Neural progenitor cell (in vitro differentiated cells): ENCODE measurements at regions not wholly inside any gene's neighbourhood (a gene's known extent, or its start where the extent isn't known, plus 50 kb on each side); places are given as distances from the start of the nearest gene placed in this dataset.

Source experiments
- DNase-seq: peaks from one replicate; pipeline ENCODE4 v3.0.0-alpha.2; 2016; ENCODE audit warnings: low spot score
- H2AFZ ChIP-seq: fragments of 200-600 bp; sonication (generic); replicated peaks from 2 replicates; pipeline ENCODE4 v1.6.1; 2016; ENCODE audit warnings: antibody characterized with exemption
- H3F3A ChIP-seq: fragments of 200-600 bp; sonication (generic); 2 replicates; pipeline ENCODE4 v1.6.1; 2016; ENCODE audit warnings: antibody characterized with exemption, low read depth
- H3K27ac ChIP-seq: fragments of 200-600 bp; sonication (generic); 2 replicates; pipeline ENCODE4 v1.5.1; 2016; ENCODE audit warnings: mild to moderate bottlenecking
- H3K27me3 ChIP-seq: fragments of 200-600 bp; sonication (generic); 2 replicates; pipeline ENCODE4 v1.6.1; 2016; ENCODE audit warnings: mild to moderate bottlenecking, moderate library complexity
- H3K36me3 ChIP-seq: fragments of 200-600 bp; sonication (generic); 2 replicates; pipeline ENCODE4 v1.5.1; 2016
- H3K4me1 ChIP-seq: fragments of 200-600 bp; sonication (generic); 2 replicates; pipeline ENCODE4 v1.6.1; 2016; ENCODE audit warnings: mixed run types
- H3K4me2 ChIP-seq: fragments of 200-600 bp; sonication (generic); 2 replicates; pipeline ENCODE4 v1.6.1; 2016
- H3K4me3 ChIP-seq: fragments of 200-600 bp; sonication (generic); 2 replicates; pipeline ENCODE4 v1.5.1; 2016
- H3K79me2 ChIP-seq: fragments of 200-600 bp; sonication (generic); 2 replicates; pipeline ENCODE4 v1.6.1; 2016; ENCODE audit warnings: low read depth
- H3K9ac ChIP-seq: fragments of 200-600 bp; sonication (generic); 2 replicates; pipeline ENCODE4 v1.6.1; 2016
- H3K9me3 ChIP-seq: fragments of 200-600 bp; sonication (generic); 2 replicates; pipeline ENCODE4 v1.5.1; 2016; ENCODE audit warnings: low read depth
- H4K20me1 ChIP-seq: fragments of 200-600 bp; sonication (generic); 2 replicates; pipeline ENCODE4 v1.6.1; 2016; ENCODE audit warnings: low read depth
- H3K27ac Mint-ChIP-seq: 3 replicates; pipeline ENCODE4 v1.8.0; 2021; ENCODE audit warnings: mixed read lengths
- H3K27me3 Mint-ChIP-seq: 2 replicates; pipeline ENCODE4 v1.8.0; 2022; ENCODE audit warnings: low read depth, mild to moderate bottlenecking, inconsistent platforms, moderate library complexity, mixed read lengths; ENCODE audit not compliant: insufficient read depth
- H3K36me3 Mint-ChIP-seq: 3 replicates; pipeline ENCODE4 v1.8.0; 2021; ENCODE audit warnings: mixed read lengths
- H3K4me1 Mint-ChIP-seq: 3 replicates; pipeline ENCODE4 v1.8.0; 2021; ENCODE audit warnings: mixed read lengths
- H3K4me3 Mint-ChIP-seq: 3 replicates; pipeline ENCODE4 v1.8.0; 2021; ENCODE audit warnings: mild to moderate bottlenecking, moderate library complexity, mixed read lengths
- H3K9me3 Mint-ChIP-seq: 3 replicates; pipeline ENCODE4 v1.8.0; 2020; ENCODE audit warnings: mixed read lengths
- CTCF ChIP-seq: fragments of 200-600 bp; sonication (generic); IDR thresholded peaks from 2 replicates; pipeline ENCODE4 v1.5.1; 2017; ENCODE audit warnings: antibody characterized with exemption, mild to moderate bottlenecking
- EZH2 ChIP-seq: fragments of 200-600 bp; sonication (generic); IDR thresholded peaks from 2 replicates; pipeline ENCODE4 v1.6.1; 2017; ENCODE audit warnings: antibody characterized with exemption, mild to moderate bottlenecking, moderate library complexity
- EZH2phosphoT487 ChIP-seq: fragments of 200-600 bp; sonication (generic); IDR thresholded peaks from 2 replicates; pipeline ENCODE4 v1.6.1; 2017; ENCODE audit warnings: antibody characterized with exemption

- Histone ChIP-seq H3K9ac (no peak overlapping the region), H3F3A (no peaks in the 10 kb centered on the region), H3K4me2 (no peak overlapping the region), H4K20me1 (no peaks in the 10 kb centered on the region), H3K27me3 (no peaks in the 10 kb centered on the region), H3K79me2 (no peaks in the 10 kb centered on the region), H3K27ac (no peak overlapping the region), H3K4me3 (no peak overlapping the region), H3K9me3 (no peaks in the 10 kb centered on the region), H2AFZ (no peak overlapping the region), H3K36me3 (no peaks in the 10 kb centered on the region), H3K4me1 (no peaks in the 10 kb centered on the region)
- Mint-ChIP-seq H3K27ac (no peak overlapping the region), H3K27me3 (no peaks in the 10 kb centered on the region), H3K9me3 (peaks cover 5% of the 10 kb centered on the region), H3K4me3 (no peak overlapping the region), H3K36me3 (no peaks in the 10 kb centered on the region), H3K4me1 (no peaks in the 10 kb centered on the region)
- no peak for TF ChIP-seq EZH2phosphoT487
- TF ChIP-seq CTCF, result peak; percentile 43
- DNase-seq, result peak; percentile 25
These were observed 2111.3 kb downstream of the MAT2B start for GRCh38 chr5:165616490-165617405.

DNA sequence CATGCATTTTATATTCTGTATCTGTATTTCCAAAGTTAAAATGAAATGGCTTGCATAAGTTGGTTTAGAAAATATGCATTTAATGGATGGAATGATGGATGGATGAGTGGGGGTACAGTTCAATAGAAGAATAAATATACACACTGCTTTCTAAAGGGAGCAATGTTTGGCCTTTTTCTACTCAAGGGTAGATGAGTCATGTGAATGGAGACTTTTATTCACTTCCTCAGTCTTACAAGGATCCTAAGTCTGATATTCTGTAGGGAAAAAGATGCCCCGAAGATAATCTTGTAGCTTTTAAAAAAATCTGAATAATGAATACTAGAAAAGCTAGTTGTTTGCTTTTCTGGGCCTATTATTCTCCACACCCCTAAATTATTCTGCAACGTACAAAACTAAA is 2112.1 kb downstream of the MAT2B start:
- Mint-ChIP-seq H3K27ac (no peak overlapping the region), H3K4me3 (no peak overlapping the region), H3K4me1 (no peaks in the 10 kb centered on the region), H3K36me3 (no peaks in the 10 kb centered on the region), H3K27me3 (no peaks in the 10 kb centered on the region), H3K9me3 (peaks cover 8% of the 10 kb centered on the region)
- Histone ChIP-seq H3K36me3 (no peaks in the 10 kb centered on the region), H3F3A (no peaks in the 10 kb centered on the region), H3K27ac (no peak overlapping the region), H3K79me2 (no peaks in the 10 kb centered on the region), H3K4me2 (no peak overlapping the region), H4K20me1 (no peaks in the 10 kb centered on the region), H3K9me3 (no peaks in the 10 kb centered on the region), H3K4me3 (no peak overlapping the region), H3K27me3 (no peaks in the 10 kb centered on the region), H3K9ac (no peak overlapping the region), H3K4me1 (no peaks in the 10 kb centered on the region), H2AFZ (no peak overlapping the region)
- no peak for DNase-seq
- no peak for TF ChIP-seq EZH2phosphoT487
- no peak for TF ChIP-seq EZH2
- TF ChIP-seq CTCF, result no peak

DNA sequence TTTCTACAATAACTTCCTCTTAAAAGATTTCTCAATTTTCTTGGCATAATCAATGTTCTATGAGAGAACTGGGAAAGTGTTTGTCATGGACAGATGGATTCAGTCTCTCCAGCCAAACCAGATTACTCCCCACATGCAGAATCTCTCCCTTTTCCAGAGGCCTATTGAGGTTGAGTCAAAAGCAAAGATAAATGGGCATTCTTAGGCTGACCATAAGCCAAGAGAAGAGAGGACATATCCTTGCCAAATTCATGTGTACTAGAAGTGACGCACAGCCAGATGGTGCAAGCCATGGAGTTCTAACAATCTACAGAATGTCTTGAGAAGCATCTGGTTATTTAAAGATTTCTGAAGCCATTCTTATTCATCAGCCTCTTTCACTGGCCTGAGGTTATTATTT is 2115.0 kb downstream of the MAT2B start:
- no peaks in the 10 kb centered on the region for H3K4me1 Mint-ChIP-seq
- peaks cover 6% of the 10 kb centered on the region for H3K9me3 Mint-ChIP-seq
- Histone ChIP-seq H3K79me2 (no peaks in the 10 kb centered on the region), H3K4me3 (no peak overlapping the region), H3K27me3 (no peaks in the 10 kb centered on the region), H3K27ac (no peak overlapping the region), H3K9ac (no peak overlapping the region), H3K4me2 (no peak overlapping the region), H4K20me1 (no peaks in the 10 kb centered on the region), H3K4me1 (no peaks in the 10 kb centered on the region), H3K36me3 (no peaks in the 10 kb centered on the region), H3F3A (no peaks in the 10 kb centered on the region), H3K9me3 (no peaks in the 10 kb centered on the region), H2AFZ (no peak overlapping the region)
- H3K27me3 Mint-ChIP-seq, result no peaks in the 10 kb centered on the region
- DNase-seq, result no peak
- no peak overlapping the region for H3K4me3 Mint-ChIP-seq
- no peaks in the 10 kb centered on the region for H3K36me3 Mint-ChIP-seq
- no peak for TF ChIP-seq EZH2phosphoT487
- no peak for TF ChIP-seq EZH2
- no peak for TF ChIP-seq CTCF
- H3K27ac Mint-ChIP-seq, result no peak overlapping the region
